ENCODE measurements at regions not wholly inside any gene's neighbourhood (a gene's known extent, or its start where the extent isn't known, plus 50 kb on each side); places are given as distances from the start of the nearest gene placed in this dataset.

- no peak for DNase-seq
- Histone ChIP-seq H3K4me1 (ENCODE audit: control insufficient read depth in 1 of 2, insufficient read depth in 2 of 2, low read length in 2 of 2) (no peaks in the 10 kb centered on the region), H3K9me3 (ENCODE audit: insufficient read depth, low read depth, low read length) (peaks cover 4% of the 10 kb centered on the region), H3K27me3 (ENCODE audit: insufficient read depth, low read length) (no peaks in the 10 kb centered on the region), H3K4me2 (ENCODE audit: low read length) (no peak overlapping the region), H3K18ac (ENCODE audit: low read length) (no peak overlapping the region), H3K79me2 (ENCODE audit: control insufficient read depth, insufficient read depth, low read length, poor library complexity) (no peaks in the 10 kb centered on the region), H3K36me3 (ENCODE audit: control insufficient read depth in 1 of 2, insufficient read depth in 2 of 2, low read length in 2 of 2) (no peaks in the 10 kb centered on the region), H4K12ac (ENCODE audit: low read depth, low read length) (no peak overlapping the region), H3K9ac (ENCODE audit: low read length) (no peak overlapping the region), H4K91ac (ENCODE audit: low read depth, low read length) (no peak overlapping the region), H2BK12ac (ENCODE audit: low read length) (no peak overlapping the region), H2BK120ac (ENCODE audit: insufficient read depth, low read length, poor library complexity) (no peak overlapping the region), H3K79me1 (ENCODE audit: low read length) (no peaks in the 10 kb centered on the region), H3K14ac (ENCODE audit: low read length) (no peak overlapping the region), H3K23ac (ENCODE audit: low read length) (no peak overlapping the region), H2AFZ (ENCODE audit: insufficient read depth, low read length, poor library complexity) (no peak overlapping the region), H3K4ac (ENCODE audit: low read depth, low read length) (no peak overlapping the region), H3K27ac (ENCODE audit: low read depth, low read length) (no peak overlapping the region), H2BK5ac (ENCODE audit: low read depth, low read length, poor library complexity) (no peak overlapping the region), H3K4me3 (ENCODE audit: low read depth, low read length) (no peak overlapping the region), H2AK5ac (ENCODE audit: low read length) (no peak overlapping the region), H4K8ac (ENCODE audit: low read depth, low read length) (no peak overlapping the region)
- WGBS (ENCODE audit: extremely low coverage, insufficient coverage, insufficient read length) = no CpG with 5 or more reads among the region's 2 CpGs
Observed at GRCh38 chr1:163509114-163509513, 187.4 kb downstream of the NUF2 start.

DNA sequence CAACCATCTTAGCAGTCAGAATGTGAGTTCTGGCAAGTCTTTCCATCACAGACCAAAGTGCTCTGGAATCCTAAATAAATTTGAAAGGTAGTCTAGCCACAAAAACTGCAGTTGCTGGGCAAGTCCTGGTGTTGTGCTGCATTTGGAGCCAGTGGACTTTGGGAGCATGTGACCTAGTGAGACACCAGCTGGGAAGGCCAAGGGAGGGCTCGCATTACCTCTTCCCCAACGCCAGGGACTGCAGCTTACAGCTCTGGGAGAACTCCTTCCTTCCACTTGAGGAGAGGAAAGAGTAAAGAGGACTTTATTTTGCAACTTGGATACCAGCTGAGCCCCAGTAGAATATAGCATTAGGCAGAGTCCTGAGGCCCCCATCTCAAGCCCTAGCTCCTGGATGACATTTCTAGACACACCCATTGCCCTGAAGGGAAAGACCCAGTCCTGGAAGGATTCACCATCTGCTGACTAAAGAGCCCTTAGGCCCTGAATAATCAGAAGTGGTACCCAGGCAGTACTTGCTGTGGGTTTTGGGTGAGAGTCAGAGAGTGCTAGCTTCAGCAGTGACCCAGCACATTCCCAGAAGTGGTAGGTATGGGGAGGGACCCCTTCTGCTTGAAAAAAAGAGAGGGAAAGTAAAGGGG is 190.7 kb downstream of the NUF2 start:
- Histone ChIP-seq H2BK5ac (ENCODE audit: low read depth, low read length, poor library complexity) (no peak overlapping the region), H2BK12ac (ENCODE audit: low read length) (no peak overlapping the region), H3K9me3 (ENCODE audit: insufficient read depth, low read depth, low read length) (peaks cover 2% of the 10 kb centered on the region), H3K79me2 (ENCODE audit: control insufficient read depth, insufficient read depth, low read length, poor library complexity) (no peaks in the 10 kb centered on the region), H3K18ac (ENCODE audit: low read length) (no peak overlapping the region), H4K8ac (ENCODE audit: low read depth, low read length) (no peak overlapping the region), H3K27ac (ENCODE audit: low read depth, low read length) (no peak overlapping the region), H2BK120ac (ENCODE audit: insufficient read depth, low read length, poor library complexity) (no peak overlapping the region), H3K4me2 (ENCODE audit: low read length) (no peak overlapping the region), H4K12ac (ENCODE audit: low read depth, low read length) (no peak overlapping the region), H3K36me3 (ENCODE audit: control insufficient read depth in 1 of 2, insufficient read depth in 2 of 2, low read length in 2 of 2) (no peaks in the 10 kb centered on the region), H3K4ac (ENCODE audit: low read depth, low read length) (no peak overlapping the region), H3K14ac (ENCODE audit: low read length) (no peak overlapping the region), H3K9ac (ENCODE audit: low read length) (no peak overlapping the region), H3K79me1 (ENCODE audit: low read length) (no peaks in the 10 kb centered on the region), H3K27me3 (ENCODE audit: insufficient read depth, low read length) (no peaks in the 10 kb centered on the region), H3K23ac (ENCODE audit: low read length) (no peak overlapping the region), H2AK5ac (ENCODE audit: low read length) (no peak overlapping the region), H3K4me1 (ENCODE audit: control insufficient read depth in 1 of 2, insufficient read depth in 2 of 2, low read length in 2 of 2) (no peaks in the 10 kb centered on the region), H4K91ac (ENCODE audit: low read depth, low read length) (no peak overlapping the region), H3K4me3 (ENCODE audit: low read depth, low read length) (no peak overlapping the region), H2AFZ (ENCODE audit: insufficient read depth, low read length, poor library complexity) (no peak overlapping the region)
- no peak for DNase-seq
- no CpG with 5 or more reads among the region's 2 CpGs for WGBS (ENCODE audit: extremely low coverage, insufficient coverage, insufficient read length)

- no peak overlapping the region for H3K27ac ChIP-seq (ENCODE audit: low read depth, low read length)
- no peaks in the 10 kb centered on the region for H3K9me3 ChIP-seq (ENCODE audit: insufficient read depth, low read depth, low read length)
- no peak overlapping the region for H4K12ac ChIP-seq (ENCODE audit: low read depth, low read length)
- H2BK120ac ChIP-seq (ENCODE audit: insufficient read depth, low read length, poor library complexity) = no peak overlapping the region
- no peak overlapping the region for H4K8ac ChIP-seq (ENCODE audit: low read depth, low read length)
- no peaks in the 10 kb centered on the region for H3K79me1 ChIP-seq (ENCODE audit: low read length)
- H4K91ac ChIP-seq (ENCODE audit: low read depth, low read length) = no peak overlapping the region
- no peak overlapping the region for H3K9ac ChIP-seq (ENCODE audit: low read length)
- H3K4me1 ChIP-seq (ENCODE audit: control insufficient read depth in 1 of 2, insufficient read depth in 2 of 2, low read length in 2 of 2) = no peaks in the 10 kb centered on the region
- no peaks in the 10 kb centered on the region for H3K27me3 ChIP-seq (ENCODE audit: insufficient read depth, low read length)
- WGBS (ENCODE audit: extremely low coverage, insufficient coverage, insufficient read length) = no CpG with 5 or more reads among the region's 7 CpGs
- no peak overlapping the region for H2AFZ ChIP-seq (ENCODE audit: insufficient read depth, low read length, poor library complexity)
- no peak for DNase-seq
- no peak overlapping the region for H2BK5ac ChIP-seq (ENCODE audit: low read depth, low read length, poor library complexity)
- no peak overlapping the region for H3K4me2 ChIP-seq (ENCODE audit: low read length)
- H2BK12ac ChIP-seq (ENCODE audit: low read length) = no peak overlapping the region
- no peaks in the 10 kb centered on the region for H3K36me3 ChIP-seq (ENCODE audit: control insufficient read depth in 1 of 2, insufficient read depth in 2 of 2, low read length in 2 of 2)
- H3K4me3 ChIP-seq (ENCODE audit: low read depth, low read length) = no peak overlapping the region
- no peak overlapping the region for H3K18ac ChIP-seq (ENCODE audit: low read length)
- no peak overlapping the region for H3K14ac ChIP-seq (ENCODE audit: low read length)
- H2AK5ac ChIP-seq (ENCODE audit: low read length) = no peak overlapping the region
- no peak overlapping the region for H3K4ac ChIP-seq (ENCODE audit: low read depth, low read length)
- H3K79me2 ChIP-seq (ENCODE audit: control insufficient read depth, insufficient read depth, low read length, poor library complexity) = no peaks in the 10 kb centered on the region
- no peak overlapping the region for H3K23ac ChIP-seq (ENCODE audit: low read length)
Observed at GRCh38 chr1:163523375-163524029, 201.7 kb downstream of the NUF2 start.

DNA sequence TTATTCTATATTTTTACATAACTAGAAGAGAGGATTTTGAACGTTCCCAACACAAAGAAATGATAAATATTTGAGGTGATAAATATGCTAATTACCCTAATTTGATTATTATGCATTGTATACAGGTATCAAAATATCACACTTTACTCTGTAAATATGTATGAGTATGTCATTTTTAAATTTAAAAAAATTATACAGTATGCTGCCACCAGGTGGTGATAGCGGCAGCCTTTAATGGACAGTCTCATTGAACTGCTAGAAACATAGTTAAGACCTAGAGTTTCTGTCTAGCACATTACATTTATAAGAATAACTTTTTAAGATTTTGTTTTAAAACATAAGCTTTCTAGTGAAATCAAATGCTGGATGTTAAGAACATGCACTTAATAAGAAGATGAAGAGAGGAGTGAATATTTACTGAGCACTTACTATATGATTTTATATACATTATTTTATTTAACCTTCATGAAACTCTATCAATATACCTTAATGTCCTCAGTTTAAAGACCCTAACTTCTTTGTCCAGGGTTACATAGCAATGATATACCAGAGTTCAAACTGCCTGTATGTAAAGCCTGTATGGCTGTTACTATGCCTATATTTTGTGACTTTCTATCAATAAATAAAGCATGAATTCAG is 207.1 kb downstream of the NUF2 start:
- WGBS (ENCODE audit: extremely low coverage, insufficient coverage, insufficient read length) = no CpG with 5 or more reads among the region's 2 CpGs
- Histone ChIP-seq H2AFZ (ENCODE audit: insufficient read depth, low read length, poor library complexity) (no peak overlapping the region), H2BK120ac (ENCODE audit: insufficient read depth, low read length, poor library complexity) (no peak overlapping the region), H2BK12ac (ENCODE audit: low read length) (no peak overlapping the region), H3K23ac (ENCODE audit: low read length) (no peak overlapping the region), H3K18ac (ENCODE audit: low read length) (no peak overlapping the region), H4K8ac (ENCODE audit: low read depth, low read length) (no peak overlapping the region), H4K91ac (ENCODE audit: low read depth, low read length) (no peak overlapping the region), H3K27me3 (ENCODE audit: insufficient read depth, low read length) (no peaks in the 10 kb centered on the region), H3K14ac (ENCODE audit: low read length) (no peak overlapping the region), H2BK5ac (ENCODE audit: low read depth, low read length, poor library complexity) (no peak overlapping the region), H2AK5ac (ENCODE audit: low read length) (no peak overlapping the region), H3K4me3 (ENCODE audit: low read depth, low read length) (no peak overlapping the region), H3K4me1 (ENCODE audit: control insufficient read depth in 1 of 2, insufficient read depth in 2 of 2, low read length in 2 of 2) (no peaks in the 10 kb centered on the region), H4K12ac (ENCODE audit: low read depth, low read length) (no peak overlapping the region), H3K9ac (ENCODE audit: low read length) (no peak overlapping the region), H3K36me3 (ENCODE audit: control insufficient read depth in 1 of 2, insufficient read depth in 2 of 2, low read length in 2 of 2) (no peaks in the 10 kb centered on the region), H3K4me2 (ENCODE audit: low read length) (no peak overlapping the region), H3K4ac (ENCODE audit: low read depth, low read length) (no peak overlapping the region), H3K79me1 (ENCODE audit: low read length) (no peaks in the 10 kb centered on the region), H3K79me2 (ENCODE audit: control insufficient read depth, insufficient read depth, low read length, poor library complexity) (no peaks in the 10 kb centered on the region), H3K9me3 (ENCODE audit: insufficient read depth, low read depth, low read length) (no peaks in the 10 kb centered on the region), H3K27ac (ENCODE audit: low read depth, low read length) (no peak overlapping the region)
- DNase-seq = peak; percentile 5 to 61
